ENCODE measurements at regions not wholly inside any gene's neighbourhood (a gene's known extent, or its start where the extent isn't known, plus 50 kb on each side); places are given as distances from the start of the nearest gene placed in this dataset.

DNA sequence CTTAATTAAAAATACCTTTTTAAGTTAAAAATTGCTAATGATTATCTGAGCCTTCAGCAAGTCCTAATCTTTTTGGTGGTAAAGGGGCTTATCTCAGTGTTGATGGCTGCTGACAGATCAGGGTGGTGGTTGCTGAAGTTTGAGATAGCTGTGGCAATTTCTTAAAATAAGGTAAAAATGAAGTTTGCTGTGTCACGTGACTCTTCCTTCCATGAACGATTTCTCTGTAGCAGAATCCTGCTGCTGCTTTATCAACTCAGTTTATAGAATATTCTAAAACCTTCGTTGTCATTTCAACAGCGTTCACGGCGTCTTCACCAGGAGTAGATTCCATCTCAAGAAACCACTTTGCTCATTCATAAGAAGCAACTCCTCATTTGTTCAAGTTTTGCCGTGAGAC, 110.1 kb downstream of the SUCNR1 start:
- Histone ChIP-seq H3K27ac (ENCODE audit: insufficient read length, low read depth, low read length) (no peak overlapping the region), H3K9ac (ENCODE audit: extremely low read depth, insufficient read length, low read length) (no peak overlapping the region), H2BK20ac (ENCODE audit: low read depth, low read length, poor library complexity, severe bottlenecking) (no peak overlapping the region), H4K8ac (replicated peaks; ENCODE audit: insufficient read length, low read depth, low read length) (no peak overlapping the region), H2BK12ac (ENCODE audit: insufficient read length, low read depth, low read length) (no peak overlapping the region), H3K4ac (ENCODE audit: low read depth, low read length) (no peak overlapping the region), H3K23me2 (ENCODE audit: insufficient read length, low read depth, low read length, poor library complexity, severe bottlenecking) (no peaks in the 10 kb centered on the region), H3K79me1 (ENCODE audit: insufficient read depth, low read depth, low read length, poor library complexity, severe bottlenecking) (no peaks in the 10 kb centered on the region), H4K5ac (ENCODE audit: insufficient read length, low read depth, low read length) (no peak overlapping the region), H4K20me1 (ENCODE audit: control insufficient read depth, insufficient read depth, insufficient read length) (no peaks in the 10 kb centered on the region), H2BK5ac (ENCODE audit: insufficient read length, low read length) (no peak overlapping the region), H2AFZ (ENCODE audit: low read length) (no peak overlapping the region), H2BK15ac (ENCODE audit: low read depth, low read length) (no peak overlapping the region), H3T11ph (ENCODE audit: low read length) (no peak overlapping the region), H3K14ac (ENCODE audit: insufficient read depth, low read length) (no peak overlapping the region), H3K9me3 (ENCODE audit: control insufficient read depth, low read depth, low read length) (no peaks in the 10 kb centered on the region), H2AK5ac (ENCODE audit: insufficient read length, low read length) (no peak overlapping the region), H4K91ac (ENCODE audit: insufficient read length, low read depth, low read length) (no peak overlapping the region), H3K56ac (ENCODE audit: insufficient read length, low read depth, low read length) (no peak overlapping the region), H3K4me2 (ENCODE audit: insufficient read depth, insufficient read length, low read length) (no peak overlapping the region), H3K79me2 (ENCODE audit: insufficient read depth, low read length) (no peaks in the 10 kb centered on the region), H3K27me3 (ENCODE audit: insufficient read depth, low read length) (no peaks in the 10 kb centered on the region), H3K4me1 (ENCODE audit: insufficient read depth, low read length) (no peaks in the 10 kb centered on the region), H3K18ac (ENCODE audit: insufficient read length, low read depth, low read length) (no peak overlapping the region), H3K23ac (ENCODE audit: insufficient read length, low read depth, low read length) (no peak overlapping the region), H2BK120ac (ENCODE audit: low read depth, low read length, poor library complexity, severe bottlenecking) (no peak overlapping the region)
- H3K4me1 Mint-ChIP-seq: no peaks in the 10 kb centered on the region
- H3K9me3 Mint-ChIP-seq: no peaks in the 10 kb centered on the region
- no CpG with 5 or more reads among the region's 7 CpGs for WGBS (ENCODE audit: extremely low coverage, insufficient read length, low lambda C conversion rate)
- no peaks in the 10 kb centered on the region for H3K36me3 Mint-ChIP-seq (ENCODE audit: insufficient read depth in 1 of 3, low read depth in 3 of 3)
- TF ChIP-seq, protein P1, sequence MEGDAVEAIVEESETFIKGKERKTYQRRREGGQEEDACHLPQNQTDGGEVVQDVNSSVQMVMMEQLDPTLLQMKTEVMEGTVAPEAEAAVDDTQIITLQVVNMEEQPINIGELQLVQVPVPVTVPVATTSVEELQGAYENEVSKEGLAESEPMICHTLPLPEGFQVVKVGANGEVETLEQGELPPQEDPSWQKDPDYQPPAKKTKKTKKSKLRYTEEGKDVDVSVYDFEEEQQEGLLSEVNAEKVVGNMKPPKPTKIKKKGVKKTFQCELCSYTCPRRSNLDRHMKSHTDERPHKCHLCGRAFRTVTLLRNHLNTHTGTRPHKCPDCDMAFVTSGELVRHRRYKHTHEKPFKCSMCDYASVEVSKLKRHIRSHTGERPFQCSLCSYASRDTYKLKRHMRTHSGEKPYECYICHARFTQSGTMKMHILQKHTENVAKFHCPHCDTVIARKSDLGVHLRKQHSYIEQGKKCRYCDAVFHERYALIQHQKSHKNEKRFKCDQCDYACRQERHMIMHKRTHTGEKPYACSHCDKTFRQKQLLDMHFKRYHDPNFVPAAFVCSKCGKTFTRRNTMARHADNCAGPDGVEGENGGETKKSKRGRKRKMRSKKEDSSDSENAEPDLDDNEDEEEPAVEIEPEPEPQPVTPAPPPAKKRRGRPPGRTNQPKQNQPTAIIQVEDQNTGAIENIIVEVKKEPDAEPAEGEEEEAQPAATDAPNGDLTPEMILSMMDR (conservative IDR thresholded peaks at IDR 0.05): no peak
- no peak overlapping the region for H3K4me3 Mint-ChIP-seq
- H3K27ac Mint-ChIP-seq: no peak overlapping the region
- DNase-seq: no peak
- H3K27me3 Mint-ChIP-seq (ENCODE audit: low read depth): no peaks in the 10 kb centered on the region

Measured in H9 (cell line).